ENCODE measurements at regions not wholly inside any gene's neighbourhood (a gene's known extent, or its start where the extent isn't known, plus 50 kb on each side); places are given as distances from the start of the nearest gene placed in this dataset.

GRCh38 chr14:83814896-83815295, 1715.0 kb upstream of the FLRT2 start:
- no peak for DNase-seq

GRCh38 chr14:83816761-83817160, 1713.2 kb upstream of the FLRT2 start:
- no peak for DNase-seq

- DNase-seq = no peak
These were observed 1704.1 kb upstream of the FLRT2 start for GRCh38 chr14:83825843-83826242.

- DNase-seq = no peak
These were observed 1703.1 kb upstream of the FLRT2 start for GRCh38 chr14:83826838-83827237.

- DNase-seq = no peak
These were observed 1702.6 kb upstream of the FLRT2 start for GRCh38 chr14:83827383-83827782.

- no peak for DNase-seq
These were observed 1701.5 kb upstream of the FLRT2 start for GRCh38 chr14:83828406-83828805.

- no peak for DNase-seq
These were observed 1699.6 kb upstream of the FLRT2 start for GRCh38 chr14:83830316-83830715.

- DNase-seq = no peak
These were observed 1691.7 kb upstream of the FLRT2 start for GRCh38 chr14:83838226-83838625.

GRCh38 chr14:83842547-83842946, 1687.4 kb upstream of the FLRT2 start:
- DNase-seq = no peak

- DNase-seq = no peak
These were observed 1682.8 kb upstream of the FLRT2 start for GRCh38 chr14:83847102-83847501.

GRCh38 chr14:83850092-83850491, 1679.9 kb upstream of the FLRT2 start:
- DNase-seq = no peak

GRCh38 chr14:83856334-83856733, 1673.6 kb upstream of the FLRT2 start:
- no peak for DNase-seq

GRCh38 chr14:83860631-83861155, 1669.3 kb upstream of the FLRT2 start:
- DNase-seq = no peak

GRCh38 chr14:83863042-83863774, 1666.7 kb upstream of the FLRT2 start:
- DNase-seq = no peak

- DNase-seq = no peak
These were observed 1665.8 kb upstream of the FLRT2 start for GRCh38 chr14:83864106-83864505.

- DNase-seq = no peak
These were observed 1662.2 kb upstream of the FLRT2 start for GRCh38 chr14:83867566-83868225.

- DNase-seq = no peak
These were observed 1659.2 kb upstream of the FLRT2 start for GRCh38 chr14:83870546-83871270.

- no peak for DNase-seq
These were observed 1656.3 kb upstream of the FLRT2 start for GRCh38 chr14:83873669-83874068.

- no peak for DNase-seq
These were observed 1655.3 kb upstream of the FLRT2 start for GRCh38 chr14:83874662-83875061.

- DNase-seq = no peak
These were observed 1646.2 kb upstream of the FLRT2 start for GRCh38 chr14:83883732-83884131.

GRCh38 chr14:83885837-83886293, 1644.1 kb upstream of the FLRT2 start:
- DNase-seq = no peak

GRCh38 chr14:83887866-83888265, 1642.1 kb upstream of the FLRT2 start:
- DNase-seq = no peak

GRCh38 chr14:83893447-83893846, 1636.5 kb upstream of the FLRT2 start:
- no peak for DNase-seq

GRCh38 chr14:83894568-83894967, 1635.4 kb upstream of the FLRT2 start:
- no peak for DNase-seq

All from CD4-positive, alpha-beta T cell treated with Interleukin-1 beta for 1 hour (primary cell).